ENCODE measurements at regions not wholly inside any gene's neighbourhood (a gene's known extent, or its start where the extent isn't known, plus 50 kb on each side); places are given as distances from the start of the nearest gene placed in this dataset.

- no peak for TF ChIP-seq REST (IDR thresholded peaks at IDR 0.05; ENCODE audit: low read depth, low read length)
- TF ChIP-seq BRCA1 (IDR thresholded peaks at IDR 0.05; ENCODE audit: low read depth, low read length), result no peak
- no peak for TF ChIP-seq GATAD2B (conservative IDR thresholded peaks at IDR 0.05; ENCODE audit: low read depth)
- TF ChIP-seq HDGF (IDR thresholded peaks at IDR 0.05), result no peak
- TF ChIP-seq, protein P1, sequence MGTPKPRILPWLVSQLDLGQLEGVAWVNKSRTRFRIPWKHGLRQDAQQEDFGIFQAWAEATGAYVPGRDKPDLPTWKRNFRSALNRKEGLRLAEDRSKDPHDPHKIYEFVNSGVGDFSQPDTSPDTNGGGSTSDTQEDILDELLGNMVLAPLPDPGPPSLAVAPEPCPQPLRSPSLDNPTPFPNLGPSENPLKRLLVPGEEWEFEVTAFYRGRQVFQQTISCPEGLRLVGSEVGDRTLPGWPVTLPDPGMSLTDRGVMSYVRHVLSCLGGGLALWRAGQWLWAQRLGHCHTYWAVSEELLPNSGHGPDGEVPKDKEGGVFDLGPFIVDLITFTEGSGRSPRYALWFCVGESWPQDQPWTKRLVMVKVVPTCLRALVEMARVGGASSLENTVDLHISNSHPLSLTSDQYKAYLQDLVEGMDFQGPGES (IDR thresholded peaks at IDR 0.05), result no peak
- TF ChIP-seq USF2 (IDR thresholded peaks at IDR 0.05; ENCODE audit: borderline replicate concordance, low read depth, low read length), result no peak
Observed at GRCh38 chr9:134259708-134260107, 66.5 kb upstream of the RXRA start (continued).

- DNase-seq (ENCODE audit: low read depth, low spot score) (no peak), ATAC-seq (no peak), FAIRE-seq (no peak)
- in situ Hi-C loops (cut with MboI), result no loop called here
- Histone ChIP-seq H2AFZ (ENCODE audit: control insufficient read depth, low read depth, low read length) (no peak overlapping the region), H3K4me2 (ENCODE audit: control insufficient read depth, insufficient read depth) (no peak overlapping the region), H3K9me3 (replicated peaks; ENCODE audit: control insufficient read depth, insufficient read depth, low read length) (no peaks in the 10 kb centered on the region), H3K9ac (ENCODE audit: control insufficient read depth, insufficient read depth, low read length) (no peak overlapping the region), H3K27me3 (replicated peaks in 1 of 2; ENCODE audit: control insufficient read depth in 2 of 2, insufficient read depth in 2 of 2, low read length in 1 of 2) (no peaks in the 10 kb centered on the region; a peak in 3 of 4 replicates), H3K36me3 (ENCODE audit: control insufficient read depth in 2 of 2, insufficient read depth in 2 of 2, low read length in 1 of 2) (no peaks in the 10 kb centered on the region), H4K20me1 (ENCODE audit: control insufficient read depth, insufficient read depth) (no peaks in the 10 kb centered on the region), H3K4me1 (ENCODE audit: control insufficient read depth, insufficient read depth, low read length) (no peaks in the 10 kb centered on the region), H3K27ac (ENCODE audit: control insufficient read depth, insufficient read depth) (no peak overlapping the region), H3K4me3 (no peak overlapping the region), H3K79me2 (ENCODE audit: control insufficient read depth, insufficient read depth, low read length) (no peaks in the 10 kb centered on the region)
- ChIA-PET CTCF (no interaction called here), RAD21 (ENCODE audit: unreplicated experiment) (no interaction called here), SMC1A (ENCODE audit: uncharacterized antibody, unreplicated experiment) (no interaction called here), POLR2A (no interaction called here)
- BruUV-seq (replicated peaks), result no TSS peak
- TF ChIP-seq CEBPB (IDR thresholded peaks at IDR 0.05; ENCODE audit: borderline replicate concordance in 1 of 2, low read depth in 2 of 2, low read length in 2 of 2) (no peak), PAX8 (IDR thresholded peaks at IDR 0.05) (no peak), MTA2 (IDR thresholded peaks at IDR 0.05; ENCODE audit: low read depth) (no peak), ESRRA (IDR thresholded peaks at IDR 0.05; ENCODE audit: low read length) (no peak), JUND (IDR thresholded peaks at IDR 0.05; ENCODE audit: low read depth, low read length) (no peak), NFIC (IDR thresholded peaks at IDR 0.05; ENCODE audit: low read depth, low read length) (no peak), MEF2A (IDR thresholded peaks at IDR 0.05; ENCODE audit: insufficient read depth, low read depth, low read length) (no peak), CREB1 (IDR thresholded peaks at IDR 0.05; ENCODE audit: low read depth) (no peak), GABPA (IDR thresholded peaks at IDR 0.05; ENCODE audit: low read depth) (no peak), NFXL1 (IDR thresholded peaks at IDR 0.05; ENCODE audit: borderline replicate concordance) (no peak), POLR2AphosphoS5 (IDR thresholded peaks at IDR 0.05; ENCODE audit: low read length) (no peak), SMAD5 (IDR thresholded peaks at IDR 0.05; ENCODE audit: low read depth) (no peak), PML (IDR thresholded peaks at IDR 0.05; ENCODE audit: low read length) (no peak), CBX5 (IDR thresholded peaks at IDR 0.05; ENCODE audit: low read depth) (no peak), NR2C2 (IDR thresholded peaks at IDR 0.05; ENCODE audit: borderline replicate concordance, control insufficient read depth, insufficient read length, low read depth) (no peak)
- 41% methylated on average over 14 of the region's 18 CpGs for WGBS (ENCODE audit: insufficient coverage, insufficient replicate concordance, low lambda C conversion rate, missing lambda C conversion rate)
- intact Hi-C loops (cut with micrococcal nuclease; ENCODE audit: unreplicated experiment), result no loop called here
Observed at GRCh38 chr9:134260801-134261200, 65.5 kb upstream of the RXRA start.

Measured in GM12878 (cell line).